ENCODE measurements at regions not wholly inside any gene's neighbourhood (a gene's known extent, or its start where the extent isn't known, plus 50 kb on each side); places are given as distances from the start of the nearest gene placed in this dataset.

GRCh38 chr3:126258670-126259069, 78.3 kb upstream of the ALDH1L1 start:
- TF ChIP-seq NR2F2 (IDR thresholded peaks at IDR 0.05) (no peak), FOXA2 (IDR thresholded peaks at IDR 0.05) (no peak), SP1 (IDR thresholded peaks at IDR 0.05) (no peak), HNF4A (conservative IDR thresholded peaks at IDR 0.05) (no peak), TAF1 (conservative IDR thresholded peaks at IDR 0.05) (no peak), ZBTB33 (IDR thresholded peaks at IDR 0.05) (no peak)
- Histone ChIP-seq H3K27me3 (ENCODE audit: control insufficient read depth in 4 of 4, insufficient read depth in 4 of 4, low read length in 3 of 4) (no peaks in the 10 kb centered on the region), H3K9ac (ENCODE audit: low read depth in 1 of 2, low read length in 2 of 2) (no peak overlapping the region), H3K36me3 (ENCODE audit: control insufficient read depth in 4 of 4, insufficient read depth in 3 of 4, low read depth in 1 of 4, low read length in 3 of 4) (no peaks in the 10 kb centered on the region), H3K27ac (ENCODE audit: low read depth in 1 of 2, low read length in 2 of 2) (no peak overlapping the region), H3K4me3 (ENCODE audit: low read depth in 1 of 3, low read length in 3 of 3) (no peak overlapping the region), H3K9me3 (ENCODE audit: control insufficient read depth in 4 of 4, low read length in 3 of 4) (no peaks in the 10 kb centered on the region), H3K4me1 (ENCODE audit: control insufficient read depth in 4 of 4, insufficient read depth in 4 of 4, low read length in 3 of 4) (peaks cover 3 to 17% (median 11%) of the 10 kb centered on the region in 4 donors)
- WGBS, result 68% methylated on average over 1 of the region's 1 CpG
- no peak for DNase-seq (ENCODE audit: low spot score)

- Histone ChIP-seq H3K9ac (ENCODE audit: low read depth in 1 of 2, low read length in 2 of 2) (no peak overlapping the region), H3K36me3 (ENCODE audit: control insufficient read depth in 4 of 4, insufficient read depth in 3 of 4, low read depth in 1 of 4, low read length in 3 of 4) (no peaks in the 10 kb centered on the region), H3K4me3 (ENCODE audit: low read depth in 1 of 3, low read length in 3 of 3) (no peak overlapping the region), H3K27me3 (ENCODE audit: control insufficient read depth in 4 of 4, insufficient read depth in 4 of 4, low read length in 3 of 4) (no peaks in the 10 kb centered on the region), H3K9me3 (ENCODE audit: control insufficient read depth in 4 of 4, low read length in 3 of 4) (no peaks in the 10 kb centered on the region), H3K27ac (ENCODE audit: low read depth in 1 of 2, low read length in 2 of 2) (no peak overlapping the region), H3K4me1 (ENCODE audit: control insufficient read depth in 4 of 4, insufficient read depth in 4 of 4, low read length in 3 of 4) (peaks cover 3 to 17% (median 11%) of the 10 kb centered on the region in 4 donors)
- TF ChIP-seq NR2F2 (IDR thresholded peaks at IDR 0.05) (no peak), CTCF (IDR thresholded peaks at IDR 0.05; ENCODE audit: low read depth, low read length, missing input control) (no peak), ZBTB33 (IDR thresholded peaks at IDR 0.05) (no peak), SP1 (IDR thresholded peaks at IDR 0.05) (no peak), FOXA2 (IDR thresholded peaks at IDR 0.05) (no peak), MAX (IDR thresholded peaks at IDR 0.05) (no peak), REST (IDR thresholded peaks at IDR 0.05) (no peak), GABPA (IDR thresholded peaks at IDR 0.05 in 1 of 2, conservative IDR thresholded peaks at IDR 0.05 in 1 of 2) (no peak), HNF4G (IDR thresholded peaks at IDR 0.05) (no peak), RXRA (IDR thresholded peaks at IDR 0.05) (no peak), FOXA1 (IDR thresholded peaks at IDR 0.05) (no peak), EGR1 (IDR thresholded peaks at IDR 0.05; ENCODE audit: low read depth in 2 of 2) (no peak), TAF1 (conservative IDR thresholded peaks at IDR 0.05) (no peak), HNF4A (conservative IDR thresholded peaks at IDR 0.05) (no peak), RAD21 (IDR thresholded peaks at IDR 0.05) (no peak)
- 97% methylated on average over 3 of the region's 3 CpGs for WGBS
- no peak for DNase-seq (ENCODE audit: low spot score)
Measured at GRCh38 chr3:126257984-126258383, 77.6 kb upstream of the ALDH1L1 start.
